Stimulated activated CD4-positive, alpha-beta T cell treated with anti-CD3 and anti-CD28 coated beads, TNF-alpha, amount 100 ng/mL, for 4 hours (primary cell): ENCODE measurements at regions not wholly inside any gene's neighbourhood (a gene's known extent, or its start where the extent isn't known, plus 50 kb on each side); places are given as distances from the start of the nearest gene placed in this dataset.

Source experiments
- DNase-seq, 3 experiments: peaks; one replicate each; pipeline ENCODE4 v3.0.0-alpha.2; 2020; ENCODE audit warnings: low read depth in 3 of 3

GRCh38 chr13:105790923-105791322 lies 744.5 kb downstream of the EFNB2 start:
- no peak for DNase-seq

- no peak for DNase-seq
Measured at GRCh38 chr13:105788530-105788929, 746.9 kb downstream of the EFNB2 start.

- no peak for DNase-seq
Measured at GRCh38 chr13:105787632-105788031, 747.8 kb downstream of the EFNB2 start.

DNA sequence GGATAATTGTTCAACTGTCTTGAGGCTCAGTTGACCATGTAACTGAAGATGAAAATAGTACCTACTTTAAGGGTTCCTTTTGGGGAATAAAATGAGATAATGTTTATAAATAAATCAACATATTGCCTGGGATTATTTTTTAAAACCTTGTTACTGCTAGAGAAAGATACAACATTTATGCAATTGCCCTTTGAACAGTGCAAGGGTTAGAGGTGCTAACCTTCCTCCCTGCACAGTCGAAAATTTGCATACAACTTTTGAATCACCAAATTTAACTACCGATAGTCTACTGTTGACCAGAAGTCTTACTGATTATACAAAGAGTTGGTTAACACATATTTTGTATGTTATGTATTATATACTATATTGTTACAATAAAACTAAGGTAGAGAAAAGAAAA lies 750.0 kb downstream of the EFNB2 start:
- no peak for DNase-seq

DNA sequence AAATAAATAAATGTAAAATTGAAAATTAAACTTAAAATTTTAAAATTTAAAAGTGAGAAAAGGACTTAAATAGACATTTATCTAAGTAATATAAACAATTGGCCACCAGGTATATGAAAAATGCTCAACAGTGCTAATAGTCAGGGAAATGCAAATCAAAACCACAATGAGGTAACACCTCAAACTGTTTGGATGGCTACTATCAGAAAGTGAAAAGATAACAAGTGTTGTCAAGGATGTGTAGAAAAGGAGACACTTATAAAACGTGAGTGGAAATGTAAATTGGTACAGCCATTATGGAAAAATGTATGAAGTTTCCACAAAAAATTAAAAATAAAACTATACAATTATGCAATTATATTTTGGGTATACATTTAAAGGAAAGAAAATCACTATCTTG lies 752.2 kb downstream of the EFNB2 start:
- no peak for DNase-seq

- no peak for DNase-seq
Measured at GRCh38 chr13:105778196-105778595, 757.3 kb downstream of the EFNB2 start.

DNA sequence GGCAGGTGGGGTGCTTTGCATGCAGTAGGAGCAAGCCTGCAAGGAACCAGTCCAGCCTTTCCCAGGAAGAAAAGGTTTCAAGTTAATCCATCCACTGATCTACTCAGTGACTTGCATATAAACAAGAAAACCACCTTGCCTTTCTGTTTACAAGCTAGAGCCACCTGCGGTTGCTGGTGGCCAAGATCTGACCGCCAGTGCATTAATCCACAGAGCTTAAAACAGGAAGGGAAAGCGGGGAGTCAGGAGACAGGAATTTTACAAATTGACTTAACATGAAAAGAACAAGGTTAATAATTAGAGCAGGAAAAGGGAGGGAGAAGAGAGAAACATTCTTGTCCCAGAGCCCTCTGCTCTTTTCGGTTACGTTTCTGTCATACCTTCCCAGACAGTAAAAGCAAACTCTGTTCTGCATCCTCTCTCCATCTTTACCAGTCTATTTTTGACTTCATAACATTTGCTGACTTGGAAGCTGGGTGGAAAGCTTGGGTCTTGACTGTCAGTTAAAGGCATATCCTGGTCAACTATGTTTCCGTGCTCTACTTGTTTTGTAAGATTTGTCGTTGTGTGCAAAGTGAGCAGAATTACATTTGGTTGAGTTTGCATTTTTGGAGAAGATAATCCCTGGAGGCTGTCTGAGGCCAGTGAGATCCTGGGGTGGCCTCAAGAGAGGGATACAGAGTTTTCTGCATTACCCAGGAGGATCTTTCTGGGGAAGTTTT lies 760.6 kb downstream of the EFNB2 start:
- no peak for DNase-seq

DNA sequence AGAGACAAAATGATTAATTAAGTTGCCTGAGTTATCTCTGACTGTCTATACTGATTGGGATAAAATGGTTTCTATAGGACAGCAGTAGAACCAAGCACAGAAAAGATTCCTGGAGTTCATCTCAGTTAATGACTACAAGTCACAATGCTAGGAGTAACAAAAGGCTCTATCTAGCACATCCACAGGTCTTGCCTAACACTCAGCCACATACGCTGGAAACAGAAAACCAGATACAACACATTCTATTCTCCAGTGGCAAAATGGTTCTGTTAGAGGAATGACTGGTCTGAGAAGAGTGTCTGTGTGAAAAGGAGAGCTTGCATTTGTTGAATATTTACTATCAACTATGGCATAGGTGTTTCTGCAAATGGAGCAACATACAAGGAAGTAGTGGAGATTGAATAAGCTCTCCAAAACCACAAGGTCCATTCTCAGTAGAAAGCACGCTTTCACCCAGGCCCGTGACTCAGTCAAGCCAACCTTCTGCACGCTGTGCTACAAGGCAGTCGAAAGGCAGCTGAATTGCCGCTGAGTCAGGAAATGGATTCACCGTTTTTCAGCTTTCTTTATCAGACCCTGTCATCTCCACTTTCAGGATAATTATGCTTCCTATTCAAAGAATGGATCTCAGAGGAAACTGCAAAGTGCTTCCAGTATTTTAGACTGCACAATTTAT lies 761.5 kb downstream of the EFNB2 start:
- no peak for DNase-seq

DNA sequence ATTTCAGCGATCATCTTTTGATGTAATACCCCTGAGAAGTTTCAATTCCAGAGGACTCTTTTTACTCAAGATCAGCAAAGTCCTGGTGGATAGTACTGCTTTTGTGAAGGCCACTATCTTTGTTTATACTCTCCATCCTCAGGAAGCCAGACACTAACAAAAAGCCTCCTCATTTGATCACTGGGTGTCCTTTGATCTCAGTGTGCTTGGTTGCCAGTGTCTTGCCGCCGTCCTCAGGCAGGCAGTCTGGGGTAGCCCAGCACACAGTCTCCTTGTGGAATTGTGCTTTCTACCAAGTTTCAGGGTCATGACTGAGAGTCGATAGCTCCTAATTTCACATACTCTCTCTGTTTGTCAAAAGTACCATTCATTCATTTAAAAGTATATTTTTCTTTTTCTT lies 762.2 kb downstream of the EFNB2 start:
- DNase-seq, result no peak

DNA sequence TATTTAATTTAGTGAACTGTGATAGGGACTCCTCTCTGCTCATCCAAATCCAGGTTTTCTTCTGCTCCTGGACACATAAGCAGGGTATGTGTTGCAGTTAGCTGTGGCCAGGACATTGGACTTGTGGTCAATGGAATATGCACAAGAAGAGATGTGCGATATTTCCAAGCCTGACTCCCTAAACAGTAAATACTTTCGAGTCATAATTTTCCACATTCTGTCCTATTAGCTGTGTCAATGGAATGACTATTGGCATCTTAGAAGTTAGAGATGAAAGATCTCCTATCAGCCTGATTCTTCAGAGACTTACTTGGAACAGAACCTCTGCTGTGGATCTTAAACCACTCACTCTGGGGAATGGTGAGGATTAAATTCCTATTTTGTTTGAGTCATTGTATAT lies 771.0 kb downstream of the EFNB2 start:
- no peak for DNase-seq

DNA sequence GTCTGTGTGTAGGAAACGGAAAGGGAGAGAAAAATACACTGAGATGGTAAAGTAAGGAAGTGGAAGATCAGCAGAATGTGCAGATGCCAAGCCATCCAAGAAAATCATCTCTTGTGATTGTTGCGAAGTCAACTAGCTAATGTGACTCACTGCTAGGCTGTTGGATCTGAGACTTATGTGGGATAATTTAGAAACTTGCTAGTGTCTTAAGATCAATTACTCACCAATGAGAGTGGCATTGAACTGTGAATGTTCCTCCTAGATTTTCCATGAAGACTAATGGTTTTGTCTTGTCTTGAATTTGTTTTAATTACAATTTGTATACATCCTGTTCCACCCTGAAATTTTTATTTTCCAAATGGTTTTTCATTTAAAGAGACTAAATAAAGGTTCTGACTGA lies 771.6 kb downstream of the EFNB2 start:
- DNase-seq, result no peak

GRCh38 chr13:105762096-105762495 lies 773.4 kb downstream of the EFNB2 start:
- DNase-seq, result no peak

DNA sequence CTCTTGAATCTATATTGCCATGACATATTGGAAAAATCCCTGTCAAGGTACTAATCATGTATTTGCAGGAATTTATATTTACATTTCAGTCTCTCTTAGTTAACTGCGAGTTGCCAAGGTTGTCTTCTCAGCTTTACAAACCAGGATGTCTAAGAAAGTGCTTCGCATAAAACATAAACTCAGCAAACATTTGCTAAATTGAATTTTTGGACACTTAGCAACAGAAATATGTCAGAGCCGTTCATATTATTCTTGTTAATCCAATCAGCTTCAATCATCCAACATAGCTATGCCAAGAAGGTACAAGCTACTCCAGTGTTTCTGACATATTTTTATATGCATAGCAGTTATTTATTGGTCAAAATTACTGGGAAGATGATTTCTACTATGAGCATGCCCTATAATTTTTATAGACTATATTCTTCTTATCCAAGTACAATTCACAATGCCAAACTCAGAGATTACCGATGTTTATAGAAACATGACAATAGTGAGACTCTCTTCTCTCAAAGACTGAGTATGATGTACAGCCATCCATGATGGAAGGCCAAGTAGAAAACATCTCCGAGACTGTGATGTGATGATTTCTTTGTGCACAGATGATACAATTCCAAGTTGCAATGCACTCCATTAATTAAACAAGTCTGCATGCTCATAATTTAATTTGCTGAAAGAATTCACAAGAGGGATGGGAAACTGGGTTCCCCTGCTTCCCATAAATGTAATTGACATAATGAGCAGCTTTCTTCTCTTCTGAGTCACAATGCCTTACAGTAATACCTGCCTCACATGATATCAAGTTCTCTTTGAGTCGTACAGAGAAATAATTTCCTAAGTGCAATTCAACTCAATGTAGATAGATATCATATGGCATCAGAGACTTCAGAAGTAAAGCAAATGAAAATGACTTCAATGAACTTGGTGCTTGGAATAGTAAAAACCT lies 776.3 kb downstream of the EFNB2 start:
- DNase-seq, result no peak

GRCh38 chr13:105740739-105741138 lies 794.7 kb downstream of the EFNB2 start:
- DNase-seq, result no peak

DNA sequence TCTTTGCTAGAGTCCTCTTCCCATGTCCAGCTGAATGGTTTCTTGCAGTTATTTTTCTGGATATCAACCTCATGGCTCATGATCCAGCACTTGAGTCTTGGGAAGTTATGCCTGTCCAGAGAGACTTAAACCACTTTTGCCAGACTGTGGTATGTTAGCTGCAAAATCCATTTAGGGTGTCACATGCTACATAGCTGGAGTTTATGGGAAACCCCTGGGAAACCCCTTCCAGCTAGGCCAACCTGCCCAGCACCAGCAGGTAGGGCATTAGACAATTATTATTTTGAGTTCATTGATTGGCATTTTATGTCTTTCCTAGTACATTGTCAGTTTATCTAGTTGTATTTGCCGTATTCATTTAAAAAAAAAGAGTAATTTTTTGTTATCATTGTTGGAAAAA lies 797.8 kb downstream of the EFNB2 start:
- DNase-seq, result no peak

DNA sequence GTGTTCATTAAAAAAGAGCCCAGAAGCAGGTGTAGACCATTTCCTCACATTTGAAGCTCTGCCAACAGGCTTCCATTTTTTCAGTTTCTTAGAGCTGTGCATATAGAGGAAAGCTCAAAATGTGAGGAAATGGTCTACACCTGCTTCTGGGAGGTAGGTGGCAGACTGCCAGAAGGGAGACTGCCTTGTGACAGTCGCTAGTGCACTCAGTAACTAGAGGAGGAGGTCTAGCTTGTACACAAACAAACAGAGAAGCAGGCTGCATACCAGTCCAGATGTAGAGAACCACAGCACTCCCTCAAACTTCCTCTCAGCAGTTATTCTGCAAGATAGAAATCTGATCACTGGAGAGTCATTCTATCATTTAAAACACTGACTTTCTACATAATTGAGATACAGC lies 800.2 kb downstream of the EFNB2 start:
- no peak for DNase-seq

GRCh38 chr13:105732806-105733529 lies 802.5 kb downstream of the EFNB2 start:
- DNase-seq, result no peak

- no peak for DNase-seq
Measured at GRCh38 chr13:105725887-105726286, 809.6 kb downstream of the EFNB2 start.

- no peak for DNase-seq
Measured at GRCh38 chr13:105721016-105721415, 814.4 kb downstream of the EFNB2 start.

GRCh38 chr13:105719859-105720258 lies 815.6 kb downstream of the EFNB2 start:
- no peak for DNase-seq

- no peak for DNase-seq
Measured at GRCh38 chr13:105709181-105709580, 826.3 kb downstream of the EFNB2 start.

DNA sequence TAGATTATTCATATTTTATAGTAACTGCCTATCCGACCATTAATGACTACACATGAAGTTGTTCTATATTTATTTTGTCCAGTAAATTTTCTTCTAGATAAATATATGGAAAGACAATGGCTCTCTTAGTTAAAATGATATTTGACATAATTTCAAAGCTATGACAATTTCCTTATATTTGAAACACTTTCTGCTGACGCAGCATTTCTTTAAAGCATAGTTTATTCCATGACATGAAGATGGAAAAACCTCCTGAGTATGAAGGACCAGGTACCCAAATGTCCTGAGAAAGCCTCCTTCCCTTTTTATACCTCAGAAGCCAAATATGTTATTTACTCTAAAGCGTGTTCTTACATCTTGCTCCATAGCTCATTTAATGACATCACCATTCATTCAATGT lies 831.6 kb downstream of the EFNB2 start:
- DNase-seq, result no peak
